Stomach (tissue), 8 donors: ENCODE measurements at regions not wholly inside any gene's neighbourhood (a gene's known extent, or its start where the extent isn't known, plus 50 kb on each side); places are given as distances from the start of the nearest gene placed in this dataset.

Experiments used
- DNase-seq, 2 donors: peaks; one replicate each; pipeline versions ENCODE4 v3.0.0 to v3.0.0-alpha.2; 2013 to 2019
- H3K27ac ChIP-seq, 5 donors: fragments of 200-600 bp in 4 of 5; sonication (generic) in 4 of 5; one replicate each; pipeline ENCODE4 v1.5.1; 2013 to 2019; ENCODE audit warnings: mild to moderate bottlenecking in 1 of 5, moderate library complexity in 1 of 5
- H3K27me3 ChIP-seq, 3 donors: fragments of 200-600 bp; sonication (generic); one replicate each; pipeline ENCODE4 v1.5.1; 2017 to 2019; ENCODE audit warnings: mixed run types in 1 of 3
- H3K36me3 ChIP-seq, 4 donors: fragments of 200-600 bp; sonication (generic); 1 replicate in 3 of 4; 2 replicates in 1 of 4; pipeline ENCODE4 v1.5.1; 2016 to 2019
- H3K4me1 ChIP-seq, 4 donors: fragments of 200-600 bp; sonication (generic); one replicate each; pipeline ENCODE4 v1.5.1; 2016 to 2019
- H3K4me3 ChIP-seq, 4 donors: fragments of 200-600 bp; sonication (generic) in 3 of 4; one replicate each; pipeline ENCODE4 v1.5.1; 2016 to 2019; ENCODE audit warnings: mild to moderate bottlenecking in 1 of 4
- H3K9me3 ChIP-seq, 4 donors: fragments of 200-600 bp; sonication (generic); one replicate each; pipeline ENCODE4 v1.5.1; 2016 to 2019
- EP300 ChIP-seq: sonication (generic); formaldehyde crosslinking; IDR thresholded peaks from one replicate; pipeline ENCODE4 v1.6.1; 2017; ENCODE audit warnings: antibody characterized with exemption
- POLR2A ChIP-seq, 4 donors: fragments of 450-650 bp; IDR thresholded peaks; one replicate each; pipeline ENCODE4 v1.6.1; 2016; ENCODE audit warnings: antibody characterized with exemption in 4 of 4, control low read depth in 2 of 4, mild to moderate bottlenecking in 1 of 4, moderate library complexity in 1 of 4
- POLR2AphosphoS5 ChIP-seq, 3 donors: sonication (generic); formaldehyde crosslinking; IDR thresholded peaks; one replicate each; pipeline ENCODE4 v1.6.1; 2016; ENCODE audit warnings: antibody characterized with exemption in 3 of 3
- WGBS, 5 donors: extraction: QIAGEN DNeasy Blood & Tissue Kit in 3 of 5; methylation state at CpG; one replicate each; pipeline versions ENCODE4 v1.1.5 to v1.1.7; 2013 to 2018; 5-methylcytosine and 5-hydroxymethylcytosine counted together
- intact Hi-C: fragments of 100-400 bp; cut with DNase I; formaldehyde crosslinking; loops from one replicate; pipeline ENCODE4 v1.15.1; 2023; ENCODE audit warnings: low total_unique reads
- TF ChIP-seq, protein P1 (sequence below), 7 experiments: fragments of 450-650 bp in 4 of 7; fragments of 200-600 bp in 3 of 7; sonication (generic) in 3 of 7; IDR thresholded peaks; one replicate each; pipeline ENCODE4 v1.5.1; 2016 to 2019; ENCODE audit warnings: antibody characterized with exemption in 7 of 7, control low read depth in 2 of 7, mild to moderate bottlenecking in 1 of 7
- donor health status: healthy with polysubstance abuse.
- donor health status: Bipolar disorder and iron deficiency.
- donor health status: healthy.

DNA sequence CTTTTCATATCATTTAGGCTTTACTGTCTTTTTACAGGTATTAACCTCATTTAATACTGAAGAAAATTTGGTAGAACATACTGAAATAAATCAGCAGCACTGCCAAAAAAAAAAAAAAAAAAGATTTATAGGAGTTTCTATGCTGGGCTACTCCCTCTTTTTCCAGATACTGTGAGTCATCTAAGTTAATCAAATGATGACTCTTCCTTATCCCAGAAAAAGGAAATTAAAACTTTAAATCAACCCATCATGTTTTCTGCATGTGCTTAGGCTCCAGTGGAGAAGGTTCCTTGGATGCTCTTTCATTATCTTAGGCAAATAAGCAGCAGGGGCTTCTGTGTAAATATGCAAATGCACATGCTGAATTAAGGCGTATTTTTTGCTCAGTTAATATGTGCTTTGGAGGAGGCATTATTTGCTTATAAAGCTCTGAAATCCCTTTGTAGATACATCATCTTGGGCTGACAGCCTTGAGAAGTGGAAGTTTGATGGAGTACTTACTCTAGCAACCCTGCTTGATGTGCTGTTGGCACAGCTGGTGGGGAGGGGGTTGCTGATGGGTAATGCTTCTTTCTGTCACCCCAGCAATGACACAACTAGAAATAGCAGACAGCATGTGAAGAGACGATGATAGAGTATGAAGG is 136.1 kb downstream of the C4orf33 start:
- DNase-seq: no peak
- Histone ChIP-seq H3K36me3 (no peaks in the 10 kb centered on the region), H3K4me1 (no peaks in the 10 kb centered on the region), H3K9me3 (no peaks in the 10 kb centered on the region), H3K27ac (no peak overlapping the region), H3K27me3 (no peaks in the 10 kb centered on the region), H3K4me3 (no peak overlapping the region)
- TF ChIP-seq POLR2A (IDR thresholded peaks at IDR 0.05) (no peak), EP300 (no peak)
- WGBS, 5 donors: 34 to 59% (median 43%) methylated on average over 2 of the region's 2 CpGs
- intact Hi-C loops: no loop called here

DNA sequence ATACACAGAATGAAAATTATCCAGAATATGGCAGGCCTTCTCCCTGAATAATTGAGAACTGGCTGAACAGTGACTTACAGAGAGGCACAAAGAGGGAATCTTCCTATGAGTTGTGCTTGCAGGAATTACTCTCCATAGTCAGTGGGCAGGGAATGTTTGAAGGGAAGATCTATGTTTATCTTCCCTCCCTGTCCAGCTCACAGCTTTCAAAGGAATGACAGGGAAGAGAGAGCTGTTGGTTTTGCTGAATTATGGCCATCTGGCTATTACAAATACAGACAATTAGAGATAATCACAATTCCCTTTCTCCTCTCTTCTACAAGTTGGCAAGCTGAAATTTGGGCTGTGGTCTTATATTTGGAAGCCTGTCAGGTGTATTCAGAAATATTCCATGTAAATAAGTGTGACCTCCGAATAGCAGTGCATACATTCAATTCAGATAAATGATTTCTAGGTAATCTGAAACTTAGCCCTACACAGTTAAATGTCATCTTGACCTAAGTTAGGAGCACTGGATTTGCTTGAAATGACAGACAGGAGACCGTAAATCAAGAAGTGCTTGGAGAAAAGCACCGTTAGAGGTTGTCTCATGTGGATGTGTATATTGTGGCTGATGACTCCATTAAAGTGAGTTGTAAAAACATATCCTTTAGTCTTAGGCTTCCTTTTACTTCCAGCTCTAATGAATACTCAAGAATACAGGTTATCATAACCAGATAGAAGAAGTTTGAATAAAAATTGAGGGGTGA is 136.8 kb downstream of the C4orf33 start:
- Histone ChIP-seq H3K4me1 (no peaks in the 10 kb centered on the region), H3K27ac (no peak overlapping the region), H3K9me3 (no peaks in the 10 kb centered on the region), H3K4me3 (no peak overlapping the region), H3K27me3 (no peaks in the 10 kb centered on the region), H3K36me3 (no peaks in the 10 kb centered on the region)
- intact Hi-C loops: no loop called here
- peak in 1 of 2 donors; percentile 14 for DNase-seq
- 40 to 59% (median 50%) methylated on average over 3 of the region's 3 CpGs for WGBS, 5 donors
- TF ChIP-seq POLR2AphosphoS5 (IDR thresholded peaks at IDR 0.05): no peak
- TF ChIP-seq, protein P1, sequence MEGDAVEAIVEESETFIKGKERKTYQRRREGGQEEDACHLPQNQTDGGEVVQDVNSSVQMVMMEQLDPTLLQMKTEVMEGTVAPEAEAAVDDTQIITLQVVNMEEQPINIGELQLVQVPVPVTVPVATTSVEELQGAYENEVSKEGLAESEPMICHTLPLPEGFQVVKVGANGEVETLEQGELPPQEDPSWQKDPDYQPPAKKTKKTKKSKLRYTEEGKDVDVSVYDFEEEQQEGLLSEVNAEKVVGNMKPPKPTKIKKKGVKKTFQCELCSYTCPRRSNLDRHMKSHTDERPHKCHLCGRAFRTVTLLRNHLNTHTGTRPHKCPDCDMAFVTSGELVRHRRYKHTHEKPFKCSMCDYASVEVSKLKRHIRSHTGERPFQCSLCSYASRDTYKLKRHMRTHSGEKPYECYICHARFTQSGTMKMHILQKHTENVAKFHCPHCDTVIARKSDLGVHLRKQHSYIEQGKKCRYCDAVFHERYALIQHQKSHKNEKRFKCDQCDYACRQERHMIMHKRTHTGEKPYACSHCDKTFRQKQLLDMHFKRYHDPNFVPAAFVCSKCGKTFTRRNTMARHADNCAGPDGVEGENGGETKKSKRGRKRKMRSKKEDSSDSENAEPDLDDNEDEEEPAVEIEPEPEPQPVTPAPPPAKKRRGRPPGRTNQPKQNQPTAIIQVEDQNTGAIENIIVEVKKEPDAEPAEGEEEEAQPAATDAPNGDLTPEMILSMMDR (IDR thresholded peaks at IDR 0.05): no peak
- TF ChIP-seq POLR2A (IDR thresholded peaks at IDR 0.05): no peak
- TF ChIP-seq EP300: no peak

DNA sequence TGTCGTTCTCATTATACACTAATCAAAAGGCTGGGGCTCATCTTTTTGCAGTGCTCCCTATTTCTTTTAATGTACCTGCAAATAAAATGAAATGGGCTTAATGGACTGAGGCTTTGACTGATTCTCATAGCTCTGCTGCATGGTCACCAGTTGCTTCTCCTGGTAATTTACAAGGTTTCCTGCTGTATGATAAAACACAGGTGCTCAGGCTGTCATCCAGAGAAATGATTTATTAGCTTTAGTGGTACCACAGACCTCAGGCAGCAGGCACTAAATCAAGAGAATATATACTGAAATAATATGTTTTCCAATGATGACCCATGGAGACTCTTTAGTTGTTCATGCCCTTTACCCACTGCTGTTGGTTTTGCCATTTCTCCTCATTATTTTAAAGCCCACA is 137.7 kb downstream of the C4orf33 start:
- no peak overlapping the region for H3K4me3 ChIP-seq
- intact Hi-C loops: no loop called here
- H3K9me3 ChIP-seq: no peaks in the 10 kb centered on the region
- no peaks in the 10 kb centered on the region for H3K36me3 ChIP-seq
- H3K4me1 ChIP-seq: no peaks in the 10 kb centered on the region
- no peaks in the 10 kb centered on the region for H3K27me3 ChIP-seq
- DNase-seq: no peak
- no peak overlapping the region for H3K27ac ChIP-seq
- no peak for TF ChIP-seq POLR2A (IDR thresholded peaks at IDR 0.05)
- no peak for TF ChIP-seq POLR2AphosphoS5 (IDR thresholded peaks at IDR 0.05)
- TF ChIP-seq, protein P1 (IDR thresholded peaks at IDR 0.05): no peak
- no peak for TF ChIP-seq EP300
- 45 to 69% (median 62%) methylated on average over 1 of the region's 1 CpG for WGBS, 5 donors

DNA sequence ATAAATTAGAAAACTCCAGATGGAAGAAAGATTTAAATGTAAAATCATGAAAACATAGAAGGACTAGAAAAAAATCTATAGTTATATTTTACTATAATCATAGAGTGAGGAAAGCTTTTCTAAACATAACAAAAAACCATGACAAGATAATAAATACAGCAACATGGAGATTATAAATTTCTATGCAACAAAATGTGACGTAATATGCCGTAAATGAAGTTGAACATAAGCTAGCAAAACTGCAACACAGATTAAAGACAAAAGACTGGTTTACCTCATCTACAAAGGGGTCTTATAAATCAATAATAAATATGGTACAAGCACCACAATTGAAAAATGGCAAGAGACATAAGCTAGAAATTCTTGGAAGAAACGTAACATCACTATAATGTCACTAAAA is 140.4 kb downstream of the C4orf33 start:
- H3K27ac ChIP-seq: no peak overlapping the region
- no peaks in the 10 kb centered on the region for H3K27me3 ChIP-seq
- H3K9me3 ChIP-seq: no peaks in the 10 kb centered on the region
- H3K4me3 ChIP-seq: no peak overlapping the region
- no peaks in the 10 kb centered on the region for H3K4me1 ChIP-seq
- no peaks in the 10 kb centered on the region for H3K36me3 ChIP-seq
- WGBS, 5 donors: 90 to 95% (median 93%) methylated on average over 3 of the region's 3 CpGs
- no peak for DNase-seq
- intact Hi-C loops: no loop called here
- no peak for TF ChIP-seq POLR2A (IDR thresholded peaks at IDR 0.05)
- TF ChIP-seq, protein P1 (IDR thresholded peaks at IDR 0.05): no peak
- TF ChIP-seq EP300: no peak
- no peak for TF ChIP-seq POLR2AphosphoS5 (IDR thresholded peaks at IDR 0.05)

DNA sequence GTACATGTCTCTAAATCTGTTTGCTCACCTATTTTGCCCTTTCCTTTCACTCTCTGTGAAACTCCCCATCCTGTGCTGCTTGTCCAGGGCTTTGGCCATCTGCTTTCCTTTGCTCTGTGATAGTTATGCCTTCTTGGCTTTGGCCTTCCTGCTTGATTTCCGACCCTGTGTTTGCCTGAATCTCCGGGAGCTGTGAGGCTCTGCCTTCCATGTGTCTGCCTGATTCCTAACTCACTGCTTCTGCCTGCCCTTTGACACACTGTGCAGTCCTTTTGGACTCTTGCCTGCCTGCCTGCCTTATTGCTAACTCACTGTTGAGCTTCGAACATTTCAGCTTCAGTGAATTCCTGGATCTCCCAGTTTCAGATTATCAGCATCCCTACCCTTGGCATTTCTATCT is 143.1 kb downstream of the C4orf33 start:
- H3K4me1 ChIP-seq: no peaks in the 10 kb centered on the region
- no peaks in the 10 kb centered on the region for H3K9me3 ChIP-seq
- no peaks in the 10 kb centered on the region for H3K36me3 ChIP-seq
- no peaks in the 10 kb centered on the region for H3K27me3 ChIP-seq
- TF ChIP-seq, protein P1 (IDR thresholded peaks at IDR 0.05): no peak
- no peak for TF ChIP-seq POLR2A (IDR thresholded peaks at IDR 0.05)
- TF ChIP-seq EP300: no peak
- no peak for TF ChIP-seq POLR2AphosphoS5 (IDR thresholded peaks at IDR 0.05)
- peak in 1 of 2 donors; percentile 34 for DNase-seq
- H3K27ac ChIP-seq: no peak overlapping the region
- intact Hi-C loops: no loop called here
- 29 to 49% (median 35%) methylated on average over 3 of the region's 3 CpGs for WGBS, 5 donors
- no peak overlapping the region for H3K4me3 ChIP-seq
